SU-DHL-6 (cell line): ENCODE measurements at regions not wholly inside any gene's neighbourhood (a gene's known extent, or its start where the extent isn't known, plus 50 kb on each side); places are given as distances from the start of the nearest gene placed in this dataset.

Source experiments
- H2AFZ ChIP-seq: fragments of 200-600 bp; sonication (generic); 2 replicates; pipeline ENCODE4 v1.6.1; 2014; ENCODE audit warnings: low read depth, mild to moderate bottlenecking, moderate library complexity, mixed read lengths, antibody characterized with exemption, low read length; ENCODE audit not compliant: severe bottlenecking
- H3F3A ChIP-seq: fragments of 200-600 bp; shearing (Covaris generic); 2 replicates; pipeline ENCODE4 v1.6.0; 2016; ENCODE audit warnings: antibody characterized with exemption, mild to moderate bottlenecking; ENCODE audit not compliant: insufficient read depth
- H3K27ac ChIP-seq: fragments of 200-600 bp; sonication (generic); 2 replicates; pipeline ENCODE4 v1.5.1; 2016; ENCODE audit warnings: low read depth, mild to moderate bottlenecking, low read length, moderate library complexity, mixed read lengths
- H3K27me3 ChIP-seq: fragments of 200-600 bp; sonication (generic), shearing (Covaris generic); 2 replicates; pipeline ENCODE4 v1.6.0; 2014; ENCODE audit warnings: mild to moderate bottlenecking, low read length
- H3K36me3 ChIP-seq: fragments of 200-600 bp; sonication (generic); 2 replicates; pipeline ENCODE4 v1.6.1; 2014; ENCODE audit warnings: mild to moderate bottlenecking, low read length, mixed read lengths
- H3K4me2 ChIP-seq: fragments of 300-600, 200-600 bp; shearing (Covaris generic), sonication (generic); 2 replicates; pipeline ENCODE4 v1.6.0; 2014; ENCODE audit warnings: low read length, low read depth, mild to moderate bottlenecking; ENCODE audit not compliant: poor library complexity, severe bottlenecking
- H3K4me3 ChIP-seq: fragments of 200-600 bp; sonication (generic); 2 replicates; pipeline ENCODE4 v1.5.1; 2014; ENCODE audit warnings: antibody characterized with exemption, low read length, mild to moderate bottlenecking, mixed read lengths; ENCODE audit not compliant: insufficient read depth, poor library complexity, severe bottlenecking
- H3K79me2 ChIP-seq: fragments of 200-600 bp; sonication (generic); 2 replicates; pipeline ENCODE4 v1.6.1; 2014; ENCODE audit warnings: mild to moderate bottlenecking, low read length, moderate library complexity; ENCODE audit not compliant: insufficient read depth
- H3K9ac ChIP-seq: fragments of 200-600 bp; sonication (generic); 2 replicates; pipeline ENCODE4 v1.7.0; 2014; ENCODE audit warnings: mild to moderate bottlenecking, low read length
- H3K9me2 ChIP-seq: fragments of 200-600 bp; sonication (generic); replicated peaks from 2 replicates; pipeline ENCODE4 v1.6.1; 2014; ENCODE audit warnings: low read length; ENCODE audit not compliant: insufficient read depth
- H3K9me3 ChIP-seq: fragments of 200-600 bp; sonication (generic); 2 replicates; pipeline ENCODE4 v1.6.1; 2014; ENCODE audit warnings: low read length, mixed read lengths; ENCODE audit not compliant: insufficient read depth
- H4K20me1 ChIP-seq: fragments of 200-600 bp; sonication (generic); 2 replicates; pipeline ENCODE4 v1.6.1; 2014; ENCODE audit warnings: low read depth, mild to moderate bottlenecking, antibody characterized with exemption, low read length, moderate library complexity, mixed read lengths
- CTCF ChIP-seq: fragments of 200-600 bp; sonication (generic); IDR thresholded peaks from one replicate; pipeline ENCODE4 v1.5.1; 2017; ENCODE audit warnings: antibody characterized with exemption, mild to moderate bottlenecking, low read length, moderate library complexity; ENCODE audit not compliant: insufficient read depth, poor library complexity, severe bottlenecking
- EZH2phosphoT487 ChIP-seq: fragments of 200-600 bp; sonication (generic), shearing (Covaris generic); conservative IDR thresholded peaks from 2 replicates; pipeline ENCODE4 v1.6.1; 2018; ENCODE audit warnings: mild to moderate bottlenecking, antibody characterized with exemption, low read length, moderate library complexity, mixed read lengths

GRCh38 chr1:25040122-25040685, 110.1 kb upstream of the RUNX3 start:
- Histone ChIP-seq H3K27ac (no peak overlapping the region), H3F3A (no peaks in the 10 kb centered on the region), H2AFZ (no peak overlapping the region), H3K9me3 (no peaks in the 10 kb centered on the region), H4K20me1 (no peaks in the 10 kb centered on the region), H3K4me3 (no peak overlapping the region), H3K27me3 (no peaks in the 10 kb centered on the region), H3K9ac (no peak overlapping the region), H3K36me3 (no peaks in the 10 kb centered on the region), H3K4me2 (no peak overlapping the region), H3K9me2 (no peaks in the 10 kb centered on the region), H3K79me2 (no peaks in the 10 kb centered on the region)
- TF ChIP-seq CTCF, result no peak
- TF ChIP-seq EZH2phosphoT487, result no peak

- no peaks in the 10 kb centered on the region for H3K9me3 ChIP-seq
- H3F3A ChIP-seq, result no peaks in the 10 kb centered on the region
- H3K36me3 ChIP-seq, result no peaks in the 10 kb centered on the region
- no peaks in the 10 kb centered on the region for H3K79me2 ChIP-seq
- TF ChIP-seq EZH2phosphoT487 (no peak), CTCF (no peak)
- no peaks in the 10 kb centered on the region for H3K9me2 ChIP-seq
- no peak overlapping the region for H3K9ac ChIP-seq
- H3K27me3 ChIP-seq, result no peaks in the 10 kb centered on the region
- no peaks in the 10 kb centered on the region for H4K20me1 ChIP-seq
- no peak overlapping the region for H2AFZ ChIP-seq
- no peak overlapping the region for H3K4me2 ChIP-seq
- no peak overlapping the region for H3K27ac ChIP-seq
- H3K4me3 ChIP-seq, result no peak overlapping the region
These were observed 109.2 kb upstream of the RUNX3 start for GRCh38 chr1:25039229-25039628.

GRCh38 chr1:25038699-25039098, 108.6 kb upstream of the RUNX3 start:
- TF ChIP-seq EZH2phosphoT487 (no peak), CTCF (no peak)
- no peaks in the 10 kb centered on the region for H3K27me3 ChIP-seq

More at GRCh38 chr1:25038699-25039098, 108.6 kb upstream of the RUNX3 start:
- no peaks in the 10 kb centered on the region for H3K9me2 ChIP-seq
- H3K27ac ChIP-seq, result no peak overlapping the region
- H4K20me1 ChIP-seq, result no peaks in the 10 kb centered on the region
- no peak overlapping the region for H3K4me2 ChIP-seq
- H3K79me2 ChIP-seq, result no peaks in the 10 kb centered on the region
- H3K9ac ChIP-seq, result no peak overlapping the region
- H3K36me3 ChIP-seq, result no peaks in the 10 kb centered on the region
- no peaks in the 10 kb centered on the region for H3F3A ChIP-seq
- no peak overlapping the region for H2AFZ ChIP-seq
- no peak overlapping the region for H3K4me3 ChIP-seq
- no peaks in the 10 kb centered on the region for H3K9me3 ChIP-seq
